H1 (cell line): ENCODE measurements at regions not wholly inside any gene's neighbourhood (a gene's known extent, or its start where the extent isn't known, plus 50 kb on each side); places are given as distances from the start of the nearest gene placed in this dataset.

ENCODE experiments used
- CTCF ChIA-PET: fragments of 300-600 bp; sonication (Branson Sonifier 250); formaldehyde crosslinking; loops from one replicate; lab custom pipeline; 2021; ENCODE audit not compliant: partially characterized antibody; lab: Charles Lee
- POLR2A ChIA-PET: fragments of 300-600 bp; sonication (Branson Sonifier 250); formaldehyde crosslinking; loops from one replicate; lab custom pipeline; 2021; ENCODE audit warnings: inconsistent platforms; ENCODE audit not compliant: partially characterized antibody; lab: Charles Lee
- DNase-seq, 2 experiments: peaks; one replicate each; pipeline versions ENCODE4 v3.0.0 to v3.0.0-alpha.2; 2010 to 2022; ENCODE audit warnings: low spot score in 2 of 2, low read depth in 1 of 2, mixed read lengths in 1 of 2
- FAIRE-seq: peaks from 2 replicates; lab custom pipeline; 2011; peaks lifted over from hg19 to GRCh38; lab: Jason Lieb, UNC
- H2AFZ ChIP-seq: 2 replicates; pipeline ENCODE4 v1.8.1; 2012; ENCODE audit warnings: low read length, inconsistent platforms
- H2AK5ac ChIP-seq: 2 replicates; pipeline ENCODE4 v1.6.1; 2013; ENCODE audit warnings: low read depth, low read length
- H2BK120ac ChIP-seq: replicated peaks from 2 replicates; pipeline ENCODE3; 2013; ENCODE audit warnings: low read depth, low read length, inconsistent platforms
- H2BK12ac ChIP-seq: 2 replicates; pipeline ENCODE4 v1.6.1; 2013; ENCODE audit warnings: low read depth, low read length
- H2BK15ac ChIP-seq: 2 replicates; pipeline ENCODE4 v1.6.1; 2013; ENCODE audit warnings: low read length
- H2BK20ac ChIP-seq: 2 replicates; pipeline ENCODE4 v1.6.1; 2013; ENCODE audit warnings: low read length
- H2BK5ac ChIP-seq: 2 replicates; pipeline ENCODE4 v1.6.1; 2013; ENCODE audit warnings: low read depth, low read length
- H3K14ac ChIP-seq: 2 replicates; pipeline ENCODE4 v1.6.1; 2013; ENCODE audit warnings: inconsistent platforms; ENCODE audit not compliant: insufficient read length
- H3K18ac ChIP-seq: 2 replicates; pipeline ENCODE4 v1.6.1; 2013; ENCODE audit warnings: low read length; ENCODE audit errors: extremely low read depth
- H3K23ac ChIP-seq: 2 replicates; pipeline ENCODE4 v1.6.1; 2013; ENCODE audit warnings: inconsistent platforms; ENCODE audit not compliant: insufficient read length
- H3K23me2 ChIP-seq: 2 replicates; pipeline ENCODE4 v1.6.1; 2013; ENCODE audit warnings: low read depth, low read length
- H3K27ac ChIP-seq: 2 replicates; pipeline ENCODE4 v1.6.1; 2011; ENCODE audit warnings: low read depth, low read length, inconsistent platforms
- H3K27me3 ChIP-seq, 4 experiments: replicated peaks in 1 of 4; 1 replicate in 1 of 4; 2 replicates in 3 of 4; pipeline versions ENCODE4 v1.6.1 to v1.8.1; 2011 to 2013; ENCODE audit warnings: low read length in 3 of 4, mild to moderate bottlenecking in 3 of 4, inconsistent platforms in 2 of 4, mixed read lengths in 2 of 4, moderate library complexity in 1 of 4; ENCODE audit not compliant: control insufficient read depth in 3 of 4, insufficient read depth in 3 of 4; ENCODE audit errors: extremely low read depth in 1 of 4
- H3K36me3 ChIP-seq, 4 experiments: 2 replicates each; pipeline versions ENCODE4 v1.6.1 to v1.8.1; 2011 to 2013; ENCODE audit warnings: mild to moderate bottlenecking in 4 of 4, low read length in 3 of 4, moderate library complexity in 2 of 4, control low read depth in 1 of 4, inconsistent platforms in 1 of 4; ENCODE audit not compliant: insufficient read depth in 4 of 4, control insufficient read depth in 2 of 4
- H3K4ac ChIP-seq: replicated peaks from 2 replicates; pipeline ENCODE3; 2013; ENCODE audit warnings: low read length, low read depth, mixed read lengths, inconsistent platforms; ENCODE audit not compliant: insufficient read length
- H3K4me1 ChIP-seq, 4 experiments: replicated peaks in 1 of 4; 1 replicate in 1 of 4; 2 replicates in 3 of 4; pipeline versions ENCODE4 v1.6.1 to v1.8.1; 2011 to 2013; ENCODE audit warnings: low read length in 3 of 4, inconsistent platforms in 2 of 4, mixed read lengths in 1 of 4; ENCODE audit not compliant: insufficient read depth in 4 of 4, control insufficient read depth in 3 of 4
- H3K4me2 ChIP-seq, 2 experiments: 2 replicates each; pipeline versions ENCODE4 v1.6.1 to v1.8.1; 2011 to 2013; ENCODE audit warnings: low read depth in 2 of 2, low read length in 2 of 2, control low read depth in 1 of 2, inconsistent platforms in 1 of 2, mild to moderate bottlenecking in 1 of 2; ENCODE audit not compliant: insufficient read depth in 1 of 2
- H3K4me3 ChIP-seq, 4 experiments: fragments of 200-600, 300-600 bp in 1 of 4; sonication (generic), shearing (Covaris generic), sonication (Bioruptor Twin) in 1 of 4; 2 replicates each; pipeline versions ENCODE4 v1.5.1 to v1.8.1; 2011 to 2016; ENCODE audit warnings: low read length in 4 of 4, low read depth in 3 of 4, control low read depth in 2 of 4, inconsistent platforms in 2 of 4, mild to moderate bottlenecking in 2 of 4, mixed read lengths in 1 of 4, moderate library complexity in 1 of 4; ENCODE audit not compliant: insufficient read depth in 2 of 4; ENCODE audit errors: extremely low read depth in 1 of 4
- H3K56ac ChIP-seq: replicated peaks from 2 replicates; pipeline ENCODE3; 2013; ENCODE audit warnings: low read depth, mild to moderate bottlenecking, mixed read lengths, low read length, inconsistent platforms; ENCODE audit not compliant: insufficient read length
- H3K79me1 ChIP-seq: 2 replicates; pipeline ENCODE4 v1.6.1; 2013; ENCODE audit warnings: low read depth, low read length, control low read depth
- H3K79me2 ChIP-seq, 2 experiments: 2 replicates each; pipeline versions ENCODE4 v1.6.1 to v1.8.1; 2012 to 2013; ENCODE audit warnings: low read length in 2 of 2, mild to moderate bottlenecking in 2 of 2, inconsistent platforms in 1 of 2; ENCODE audit not compliant: insufficient read depth in 2 of 2, control insufficient read depth in 1 of 2
- H3K9ac ChIP-seq, 4 experiments: replicated peaks in 1 of 4; 1 replicate in 1 of 4; 2 replicates in 3 of 4; pipeline versions ENCODE4 v1.6.1 to v1.8.1; 2011 to 2013; ENCODE audit warnings: low read depth in 3 of 4, low read length in 3 of 4, control low read depth in 2 of 4, mild to moderate bottlenecking in 2 of 4, moderate library complexity in 2 of 4, inconsistent platforms in 1 of 4; ENCODE audit errors: extremely low read depth in 1 of 4
- H3K9me3 ChIP-seq, 2 experiments: 2 replicates each; pipeline versions ENCODE4 v1.6.1 to v1.8.1; 2012 to 2013; ENCODE audit warnings: mild to moderate bottlenecking in 2 of 2, moderate library complexity in 2 of 2, control low read depth in 1 of 2, inconsistent platforms in 1 of 2, low read depth in 1 of 2, low read length in 1 of 2, mixed read lengths in 1 of 2; ENCODE audit not compliant: insufficient read depth in 2 of 2
- H4K20me1 ChIP-seq, 2 experiments: replicated peaks in 1 of 2; 2 replicates each; pipeline versions ENCODE3 to v1.8.1; 2011 to 2013; ENCODE audit warnings: inconsistent platforms in 2 of 2, low read length in 2 of 2, mild to moderate bottlenecking in 1 of 2; ENCODE audit not compliant: insufficient read depth in 2 of 2, control insufficient read depth in 1 of 2
- H4K5ac ChIP-seq: 2 replicates; pipeline ENCODE4 v1.6.1; 2013; ENCODE audit warnings: low read length, low read depth, mixed read lengths, inconsistent platforms; ENCODE audit not compliant: insufficient read length
- H4K8ac ChIP-seq: 2 replicates; pipeline ENCODE4 v1.8.0; 2013; ENCODE audit warnings: mild to moderate bottlenecking, moderate library complexity, low read length, inconsistent platforms; ENCODE audit not compliant: insufficient read depth; ENCODE audit errors: extremely low read depth
- H4K91ac ChIP-seq: replicated peaks from 2 replicates; pipeline ENCODE3; 2013; ENCODE audit warnings: low read length, mixed read lengths, inconsistent platforms; ENCODE audit not compliant: insufficient read length
- BRCA1 ChIP-seq: IDR thresholded peaks from 2 replicates; pipeline ENCODE4 v1.6.1; 2012; ENCODE audit warnings: low read depth, low read length, improper control_type of control experiment
- CTCF ChIP-seq, 3 experiments: IDR thresholded peaks; 1 replicate in 2 of 3; 2 replicates in 1 of 3; pipeline versions ENCODE4 v1.5.1 to v1.6.1; 2011; ENCODE audit warnings: low read length in 3 of 3, mild to moderate bottlenecking in 3 of 3, inconsistent platforms in 2 of 3, low read depth in 1 of 3, moderate library complexity in 1 of 3; ENCODE audit not compliant: insufficient read depth in 1 of 3; ENCODE audit errors: control extremely low read depth in 1 of 3
- EZH2 ChIP-seq: fragments of 200-600 bp; sonication (generic); IDR thresholded peaks from 2 replicates; pipeline ENCODE4 v1.7.1; 2012; ENCODE audit warnings: low read depth, mild to moderate bottlenecking, moderate library complexity, low read length, inconsistent platforms; ENCODE audit not compliant: severe bottlenecking
- RXRA ChIP-seq: IDR thresholded peaks from 2 replicates; pipeline ENCODE4 v1.6.1; 2011; ENCODE audit warnings: low read depth, mild to moderate bottlenecking, low read length, moderate library complexity; ENCODE audit not compliant: insufficient read depth
- WGBS, 2 experiments: shearing (Covaris generic) in 1 of 2; methylation state at CpG; one replicate each; pipeline versions ENCODE4 v1.1.6 to v1.1.7; 2013 to 2015; ENCODE audit warnings: low lambda C conversion rate in 2 of 2, mixed read lengths in 2 of 2, inconsistent platforms in 1 of 2, low coverage in 1 of 2, missing lambda C conversion rate in 1 of 2; ENCODE audit not compliant: insufficient replicate concordance in 2 of 2, insufficient coverage in 1 of 2, insufficient read length in 1 of 2; ENCODE audit errors: extremely low coverage in 1 of 2, missing lambda C conversion rate in 1 of 2; 5-methylcytosine and 5-hydroxymethylcytosine counted together

GRCh38 chr11:111120161-111120560, 125.4 kb upstream of the POU2AF2 start:
- Histone ChIP-seq H4K8ac (no peak overlapping the region; the same call in 1 of the 2 replicates), H2AFZ (no peak overlapping the region), H3K27me3 (no peaks in the 10 kb centered on the region), H2BK120ac (no peak overlapping the region), H2BK20ac (no peak overlapping the region), H3K9me3 (no peaks in the 10 kb centered on the region), H3K4ac (no peak overlapping the region), H3K14ac (no peak overlapping the region), H4K20me1 (no peaks in the 10 kb centered on the region), H3K79me2 (no peaks in the 10 kb centered on the region), H4K5ac (no peak overlapping the region), H3K79me1 (no peaks in the 10 kb centered on the region), H3K56ac (no peak overlapping the region), H3K23me2 (no peaks in the 10 kb centered on the region), H3K4me2 (no peak overlapping the region), H2BK12ac (no peak overlapping the region), H3K36me3 (no peaks in the 10 kb centered on the region), H2AK5ac (no peak overlapping the region), H3K4me1 (no peaks in the 10 kb centered on the region), H4K91ac (no peak overlapping the region), H3K9ac (no peak overlapping the region), H3K27ac (no peak overlapping the region), H3K23ac (no peak overlapping the region), H3K18ac (no peak overlapping the region), H2BK15ac (no peak overlapping the region), H2BK5ac (no peak overlapping the region), H3K4me3 (no peak overlapping the region)
- FAIRE-seq (no peak), DNase-seq (no peak)
- WGBS, 2 experiments, result 88% methylated on average over 10 of the region's 10 CpGs; no CpG with 5 or more reads in 1 of the 2 experiments
- ChIA-PET CTCF (interaction anchor here (0.6 to 1.1 kb wide), 3 partner anchors 13 to 653 kb away, joined by 3 read pairs; no protein-coding TSS in a partner anchor), POLR2A (no interaction called here)
- no peak for TF ChIP-seq CTCF (IDR thresholded peaks at IDR 0.05; ENCODE audit: control extremely low read depth in 1 of 3, insufficient read depth in 1 of 3, low read depth in 1 of 3, low read length in 3 of 3)
- TF ChIP-seq RXRA, result no peak
- TF ChIP-seq BRCA1, result no peak
- no peak for TF ChIP-seq EZH2
